WI38 (cell line): ENCODE measurements at regions not wholly inside any gene's neighbourhood (a gene's known extent, or its start where the extent isn't known, plus 50 kb on each side); places are given as distances from the start of the nearest gene placed in this dataset.

Experiments
- H3K4me3 ChIP-seq: 2 replicates; pipeline ENCODE4 v1.5.1; 2011; ENCODE audit warnings: low read depth, mild to moderate bottlenecking, control low read depth, low read length
- CTCF ChIP-seq: IDR thresholded peaks from 2 replicates; pipeline ENCODE4 v1.5.1; 2012; ENCODE audit warnings: low read depth, mild to moderate bottlenecking, control low read depth, low read length

GRCh38 chr3:154701055-154701454 is 271.1 kb upstream of the GPR149 start:
- TF ChIP-seq CTCF, result no peak
- H3K4me3 ChIP-seq, result no peak overlapping the region

GRCh38 chr3:154690413-154690812 is 260.4 kb upstream of the GPR149 start:
- no peak overlapping the region for H3K4me3 ChIP-seq
- TF ChIP-seq CTCF, result no peak

DNA sequence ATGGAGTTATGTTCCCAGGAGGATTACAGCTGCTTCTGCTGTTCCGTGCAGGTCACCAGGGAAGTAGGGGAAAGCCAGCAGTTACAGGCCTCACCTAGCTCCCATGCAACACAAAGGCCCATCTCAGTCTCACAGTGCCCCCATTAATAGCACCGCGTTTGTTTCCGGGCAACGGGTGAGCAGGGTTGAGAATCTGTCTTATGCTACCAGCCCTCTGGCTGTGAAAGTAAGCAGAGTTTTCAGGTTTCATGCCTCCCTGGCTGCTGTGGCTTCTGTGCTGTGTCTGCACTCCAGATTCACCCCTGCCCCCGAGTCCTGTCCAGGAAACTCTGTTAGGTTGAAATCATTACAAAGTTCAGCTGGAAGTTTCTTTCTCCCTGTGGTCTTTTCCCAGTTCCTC is 254.4 kb upstream of the GPR149 start:
- TF ChIP-seq CTCF, result no peak
- H3K4me3 ChIP-seq, result no peak overlapping the region

- no peak for TF ChIP-seq CTCF
- no peak overlapping the region for H3K4me3 ChIP-seq
Measured at GRCh38 chr3:154684021-154684420, 254.0 kb upstream of the GPR149 start.

DNA sequence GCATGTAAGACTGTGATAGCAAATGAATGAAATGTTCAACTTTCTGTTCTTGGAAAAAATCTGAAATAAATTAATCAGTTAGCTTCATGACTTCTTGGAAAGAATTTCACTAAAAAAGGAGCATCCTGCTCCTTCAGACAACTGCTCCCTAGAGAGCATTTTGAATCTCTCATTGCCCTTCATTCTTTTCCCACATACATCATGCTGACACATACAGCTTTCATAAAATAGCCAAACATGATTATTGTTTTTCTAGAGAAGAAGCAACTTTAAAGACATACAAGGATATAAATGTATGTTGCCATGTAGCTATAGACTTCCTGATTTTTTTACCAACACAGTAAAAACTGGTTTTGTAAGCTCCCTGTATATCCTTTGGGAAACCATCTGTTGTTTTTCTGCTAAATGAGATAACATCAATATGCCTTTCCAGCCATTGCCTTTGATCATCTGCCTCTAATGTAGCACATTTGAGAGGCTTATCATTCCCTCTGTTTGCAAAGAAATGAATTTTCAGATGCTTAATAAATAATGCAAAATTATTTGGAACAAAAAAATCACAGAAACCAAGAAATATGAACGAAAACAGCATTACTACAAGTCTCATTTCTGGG is 248.2 kb upstream of the GPR149 start:
- H3K4me3 ChIP-seq, result no peak overlapping the region
- TF ChIP-seq CTCF, result no peak

DNA sequence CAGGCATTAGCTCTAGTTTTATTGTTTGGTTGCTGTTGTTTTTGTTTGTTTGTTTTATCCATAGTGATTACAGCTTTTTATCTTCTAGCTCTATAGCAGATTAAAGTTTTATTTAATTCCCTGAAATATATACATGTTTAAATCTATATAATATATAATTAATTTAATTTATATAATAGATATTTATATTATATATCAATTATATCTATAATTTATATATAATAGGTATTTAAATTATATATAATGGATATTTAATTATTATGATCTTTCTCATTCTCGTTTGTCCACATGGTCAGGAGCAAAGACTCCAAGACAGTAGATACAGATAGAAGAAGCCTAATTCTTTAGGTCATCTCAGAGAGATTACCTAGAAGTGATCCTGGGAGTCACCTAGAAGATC is 238.8 kb upstream of the GPR149 start:
- H3K4me3 ChIP-seq, result no peak overlapping the region
- no peak for TF ChIP-seq CTCF

DNA sequence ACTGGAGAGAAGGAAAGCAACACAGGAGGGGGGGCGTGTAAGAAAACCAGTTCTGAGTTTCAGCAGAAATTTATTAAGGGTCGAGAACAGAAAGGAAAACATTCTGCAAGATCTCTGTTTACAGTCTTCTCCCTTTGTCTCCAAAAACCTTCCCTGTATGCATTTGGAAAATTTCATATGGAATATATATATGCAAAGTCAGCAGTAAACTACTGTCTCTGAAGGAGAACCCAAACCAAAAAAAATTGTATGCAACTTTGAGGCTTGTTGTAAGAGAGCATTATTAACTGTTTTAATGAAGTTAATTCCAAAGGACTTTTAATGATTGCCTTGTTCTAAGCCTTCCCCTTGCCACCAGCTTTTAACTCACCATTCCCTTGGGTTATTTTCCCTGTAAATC is 238.2 kb upstream of the GPR149 start:
- no peak for TF ChIP-seq CTCF

More for the DNA sequence above, 238.2 kb upstream of the GPR149 start:
- H3K4me3 ChIP-seq, result no peak overlapping the region
